GM19328 (cell line): ENCODE measurements at regions not wholly inside any gene's neighbourhood (a gene's known extent, or its start where the extent isn't known, plus 50 kb on each side); places are given as distances from the start of the nearest gene placed in this dataset.
"Not testable (repeated sequence)": the region's sequence is repeated elsewhere in the genome, so short reads cannot be mapped to it uniquely, and the experiment has no call there.

ENCODE experiments used
- ATAC-seq: cut with Tn5 transposase; IDR thresholded peaks from one replicate; pipeline ENCODE4 v1.9.1; 2021; ENCODE audit warnings: mild to moderate bottlenecking, moderate library complexity; ENCODE audit not compliant: unreplicated experiment

- ATAC-seq = no peak
Measured at GRCh38 chr13:52931539-52932431, 83.3 kb upstream of the PCDH8 start.

- ATAC-seq = no peak
Measured at GRCh38 chr13:52931131-52931530, 82.7 kb upstream of the PCDH8 start.

- ATAC-seq = no peak
Measured at GRCh38 chr13:52929846-52930245, 81.4 kb upstream of the PCDH8 start.

- ATAC-seq = no peak
Measured at GRCh38 chr13:52926971-52927370, 78.5 kb upstream of the PCDH8 start.

GRCh38 chr13:52925775-52926285 is 77.4 kb upstream of the PCDH8 start:
- ATAC-seq = no peak

- ATAC-seq = no peak
Measured at GRCh38 chr13:52925251-52925650, 76.8 kb upstream of the PCDH8 start.

- ATAC-seq = no peak
Measured at GRCh38 chr13:52924289-52925148, 76.1 kb upstream of the PCDH8 start.

- ATAC-seq = no peak
Measured at GRCh38 chr13:52922961-52923360, 74.5 kb upstream of the PCDH8 start.

- peak; percentile 99 for ATAC-seq
Measured at GRCh38 chr13:52921194-52921593, 72.8 kb upstream of the PCDH8 start.

- no peak for ATAC-seq
Measured at GRCh38 chr13:52916486-52916990, 68.1 kb upstream of the PCDH8 start.

- no peak for ATAC-seq
Measured at GRCh38 chr13:52911340-52911739, 62.9 kb upstream of the PCDH8 start.

GRCh38 chr13:52910318-52910717 is 61.9 kb upstream of the PCDH8 start:
- not testable (repeated sequence) for ATAC-seq

GRCh38 chr13:52906122-52906903 is 57.9 kb upstream of the PCDH8 start:
- ATAC-seq = no peak

- no peak for ATAC-seq
Measured at GRCh38 chr13:52905701-52906100, 57.3 kb upstream of the PCDH8 start.

GRCh38 chr13:52903320-52903719 is 54.9 kb upstream of the PCDH8 start:
- ATAC-seq = peak; percentile 97

- no peak for ATAC-seq
Measured at GRCh38 chr13:52899206-52899605, 50.8 kb upstream of the PCDH8 start.
